Calu3 (cell line): ENCODE measurements at regions not wholly inside any gene's neighbourhood (a gene's known extent, or its start where the extent isn't known, plus 50 kb on each side); places are given as distances from the start of the nearest gene placed in this dataset.

Source experiments
- BruUV-seq: library from RNA; stranded (reverse); fragments of 400-500 nt; replicated peaks from 2 replicates; lab custom pipeline; 2021; lab: Mats Ljungman, UMichigan
- CTCF ChIA-PET: fragments of 300-600 bp; sonication (Branson Sonifier 250); formaldehyde crosslinking; loops from one replicate; lab custom pipeline; 2022; ENCODE audit warnings: antibody characterized with exemption; lab: Charles Lee
- DNase-seq: peaks from one replicate; pipeline ENCODE4 v3.0.0; 2022
- H3K27ac Mint-ChIP-seq: one replicate; pipeline ENCODE4 v1.8.0; 2022; ENCODE audit warnings: mixed read lengths; ENCODE audit not compliant: unreplicated experiment
- H3K27me3 Mint-ChIP-seq: one replicate; pipeline ENCODE4 v1.8.0; 2022; ENCODE audit warnings: mixed read lengths; ENCODE audit not compliant: unreplicated experiment
- H3K36me3 Mint-ChIP-seq: one replicate; pipeline ENCODE4 v1.8.0; 2022; ENCODE audit warnings: mild to moderate bottlenecking, moderate library complexity, mixed read lengths; ENCODE audit not compliant: insufficient read depth, unreplicated experiment
- H3K4me1 Mint-ChIP-seq: one replicate; pipeline ENCODE4 v1.8.0; 2022; ENCODE audit warnings: mild to moderate bottlenecking, low read depth, mixed read lengths; ENCODE audit not compliant: unreplicated experiment
- H3K4me3 Mint-ChIP-seq: one replicate; pipeline ENCODE4 v1.8.0; 2022; ENCODE audit warnings: mild to moderate bottlenecking, low read depth, moderate library complexity, mixed read lengths; ENCODE audit not compliant: unreplicated experiment
- H3K9me3 Mint-ChIP-seq: one replicate; pipeline ENCODE4 v1.8.0; 2022; ENCODE audit warnings: low read depth, mixed read lengths; ENCODE audit not compliant: unreplicated experiment
- intact Hi-C: fragments of 100-400 bp; cut with micrococcal nuclease; formaldehyde crosslinking; loops from one replicate; pipeline ENCODE4 v1.10.0; 2022; ENCODE audit not compliant: unreplicated experiment
- TF ChIP-seq, protein P1 (sequence below): fragments of 200-600 bp; IDR thresholded peaks from one replicate; pipeline ENCODE4 v1.8.0; 2022; ENCODE audit warnings: antibody characterized with exemption; ENCODE audit not compliant: unreplicated experiment

DNA sequence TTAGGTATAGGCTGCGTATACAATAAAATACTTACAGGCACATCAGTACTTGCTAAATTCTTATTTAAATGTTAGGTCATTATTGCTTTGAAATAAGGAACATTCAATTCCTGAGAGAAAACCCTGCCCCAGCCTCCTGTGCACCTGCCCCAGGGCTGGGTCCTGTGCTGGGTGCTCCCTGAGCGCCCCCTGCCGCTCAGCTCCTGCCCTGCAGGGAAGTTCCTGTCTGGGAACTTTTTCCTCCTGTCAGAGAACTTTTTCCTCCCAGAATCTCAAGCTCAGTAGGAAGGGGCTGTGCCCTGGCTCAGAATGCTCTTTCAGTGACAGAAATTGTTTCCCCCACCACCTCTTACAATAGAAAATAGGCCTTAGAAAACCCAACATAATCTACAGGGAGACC, 751.1 kb downstream of the TMEM121 start:
- H3K36me3 Mint-ChIP-seq: no peaks in the 10 kb centered on the region
- no peak overlapping the region for H3K4me3 Mint-ChIP-seq

DNA sequence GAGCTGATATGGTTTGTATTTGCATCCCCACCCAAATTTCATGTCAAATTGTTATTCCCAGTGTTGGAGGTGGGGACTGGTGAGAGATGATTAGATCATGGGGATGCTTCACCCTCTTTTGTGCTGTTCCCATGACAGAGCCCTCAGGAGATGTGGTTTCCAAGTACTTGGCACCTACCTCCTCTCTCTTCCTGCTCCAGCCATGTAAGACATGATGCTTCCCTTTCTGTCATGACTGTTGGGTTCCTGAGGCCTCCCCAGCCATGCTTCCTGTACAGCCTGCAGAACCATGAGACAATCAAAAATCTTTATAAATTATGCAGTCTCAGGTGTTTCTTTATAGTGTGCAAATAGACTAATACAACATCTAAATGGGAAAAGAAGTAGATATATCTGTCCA, 754.5 kb downstream of the TMEM121 start:
- Mint-ChIP-seq H3K4me3 (no peak overlapping the region), H3K36me3 (no peaks in the 10 kb centered on the region), H3K27ac (no peak overlapping the region), H3K4me1 (no peaks in the 10 kb centered on the region), H3K27me3 (peaks cover 68% of the 10 kb centered on the region), H3K9me3 (no peaks in the 10 kb centered on the region)
- CTCF ChIA-PET: no interaction called here
- intact Hi-C loops: no loop called here
- DNase-seq: no peak
- BruUV-seq: no TSS peak
- TF ChIP-seq, protein P1, sequence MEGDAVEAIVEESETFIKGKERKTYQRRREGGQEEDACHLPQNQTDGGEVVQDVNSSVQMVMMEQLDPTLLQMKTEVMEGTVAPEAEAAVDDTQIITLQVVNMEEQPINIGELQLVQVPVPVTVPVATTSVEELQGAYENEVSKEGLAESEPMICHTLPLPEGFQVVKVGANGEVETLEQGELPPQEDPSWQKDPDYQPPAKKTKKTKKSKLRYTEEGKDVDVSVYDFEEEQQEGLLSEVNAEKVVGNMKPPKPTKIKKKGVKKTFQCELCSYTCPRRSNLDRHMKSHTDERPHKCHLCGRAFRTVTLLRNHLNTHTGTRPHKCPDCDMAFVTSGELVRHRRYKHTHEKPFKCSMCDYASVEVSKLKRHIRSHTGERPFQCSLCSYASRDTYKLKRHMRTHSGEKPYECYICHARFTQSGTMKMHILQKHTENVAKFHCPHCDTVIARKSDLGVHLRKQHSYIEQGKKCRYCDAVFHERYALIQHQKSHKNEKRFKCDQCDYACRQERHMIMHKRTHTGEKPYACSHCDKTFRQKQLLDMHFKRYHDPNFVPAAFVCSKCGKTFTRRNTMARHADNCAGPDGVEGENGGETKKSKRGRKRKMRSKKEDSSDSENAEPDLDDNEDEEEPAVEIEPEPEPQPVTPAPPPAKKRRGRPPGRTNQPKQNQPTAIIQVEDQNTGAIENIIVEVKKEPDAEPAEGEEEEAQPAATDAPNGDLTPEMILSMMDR: no peak

More for the DNA sequence above, 751.1 kb downstream of the TMEM121 start:
- Mint-ChIP-seq H3K27ac (no peak overlapping the region), H3K27me3 (peaks cover 72% of the 10 kb centered on the region), H3K4me1 (no peaks in the 10 kb centered on the region), H3K9me3 (no peaks in the 10 kb centered on the region)
- no TSS peak for BruUV-seq
- TF ChIP-seq, protein P1: no peak
- peak; percentile 45 for DNase-seq
- CTCF ChIA-PET: interaction anchor here (1.2 to 1.3 kb wide), 2 partner anchors 11 to 17 kb away, joined by 3 to 4 read pairs; no protein-coding TSS in a partner anchor
- intact Hi-C loops: no loop called here

DNA sequence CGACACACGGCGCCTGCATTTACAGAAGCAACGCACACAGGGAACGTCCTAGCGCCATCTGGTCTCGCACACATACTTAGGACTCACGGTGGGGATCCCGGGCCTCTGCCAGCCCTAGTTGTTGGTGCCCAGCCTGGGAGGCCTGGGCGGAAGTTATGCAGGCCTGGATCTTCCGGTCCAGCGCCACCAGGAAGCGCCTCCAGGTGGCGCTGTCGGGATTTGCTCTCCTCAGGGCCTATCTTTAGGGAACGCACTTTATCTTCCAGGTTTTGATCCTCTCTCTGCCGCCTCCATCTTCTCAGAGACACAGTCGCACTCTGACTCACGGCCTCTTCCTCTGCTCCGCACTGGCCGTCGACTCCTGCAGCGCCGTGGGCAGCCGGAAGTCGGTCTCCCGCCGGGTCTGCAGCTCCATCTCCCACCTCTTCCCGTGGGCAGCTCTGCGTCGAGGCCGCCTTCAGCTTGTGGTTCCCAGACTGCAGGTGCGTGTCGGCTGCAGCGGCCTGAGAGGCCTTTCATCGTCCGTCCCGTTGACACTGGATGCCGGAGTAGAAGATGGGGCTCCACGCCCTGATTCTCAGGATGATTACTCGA, 760.4 kb downstream of the TMEM121 start:
- DNase-seq: no peak
- TF ChIP-seq, protein P1: no peak
- H3K4me1 Mint-ChIP-seq: no peaks in the 10 kb centered on the region
- H3K27ac Mint-ChIP-seq: no peak overlapping the region
- H3K9me3 Mint-ChIP-seq: no peaks in the 10 kb centered on the region
- no peaks in the 10 kb centered on the region for H3K36me3 Mint-ChIP-seq
- CTCF ChIA-PET: no interaction called here
- BruUV-seq: no TSS peak
- H3K4me3 Mint-ChIP-seq: no peak overlapping the region
- intact Hi-C loops: no loop called here
- H3K27me3 Mint-ChIP-seq: peaks cover 44% of the 10 kb centered on the region

DNA sequence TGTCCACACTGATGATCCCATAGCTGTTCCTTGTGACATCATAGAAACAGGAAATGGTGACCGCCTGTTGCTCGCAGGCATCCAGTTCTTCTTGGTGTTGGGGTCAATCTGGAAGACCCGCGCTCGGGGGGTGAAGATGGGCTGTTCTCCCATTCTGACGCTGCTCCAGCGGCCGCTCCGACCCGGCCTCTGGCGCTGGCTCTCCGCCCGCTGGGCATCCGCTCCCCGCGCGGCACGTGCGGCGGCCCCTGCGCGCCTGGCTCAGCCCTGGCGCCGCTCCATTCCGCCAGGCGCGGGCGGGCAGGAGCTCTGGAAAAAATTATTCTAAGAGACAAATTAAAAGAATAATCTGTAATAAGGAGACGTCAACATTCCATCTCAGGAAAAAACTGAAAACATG, 761.1 kb downstream of the TMEM121 start:
- H3K4me1 Mint-ChIP-seq: no peaks in the 10 kb centered on the region
- DNase-seq: no peak
- intact Hi-C loops: no loop called here
- no TSS peak for BruUV-seq
- H3K9me3 Mint-ChIP-seq: no peaks in the 10 kb centered on the region
- H3K36me3 Mint-ChIP-seq: no peaks in the 10 kb centered on the region
- no peak overlapping the region for H3K4me3 Mint-ChIP-seq
- CTCF ChIA-PET: interaction anchor here (1.6 kb wide), 1 partner anchor 10 kb away, joined by 4 read pairs; no protein-coding TSS in a partner anchor
- no peak overlapping the region for H3K27ac Mint-ChIP-seq
- H3K27me3 Mint-ChIP-seq: peaks cover 37% of the 10 kb centered on the region
- TF ChIP-seq, protein P1: no peak
